WERI-Rb-1 (cell line): ENCODE measurements at regions not wholly inside any gene's neighbourhood (a gene's known extent, or its start where the extent isn't known, plus 50 kb on each side); places are given as distances from the start of the nearest gene placed in this dataset.

Source experiments
- DNase-seq: peaks from one replicate; pipeline ENCODE4 v3.0.0-alpha.2; 2020
- H3K27ac ChIP-seq: fragments of 250-450 bp; sonication (Bioruptor Pico); 2 replicates; pipeline ENCODE4 v1.5.1; 2020; ENCODE audit warnings: mild to moderate bottlenecking, moderate library complexity
- H3K27me3 ChIP-seq: fragments of 250-450 bp; sonication (Bioruptor Pico); 2 replicates; pipeline ENCODE4 v1.5.1; 2021; ENCODE audit warnings: mild to moderate bottlenecking, low read depth, moderate library complexity; ENCODE audit not compliant: insufficient read depth, severe bottlenecking
- H3K36me3 ChIP-seq: fragments of 250-450 bp; sonication (Bioruptor Pico); 2 replicates; pipeline ENCODE4 v1.5.1; 2020; ENCODE audit warnings: mild to moderate bottlenecking, moderate library complexity
- H3K4me3 ChIP-seq: 2 replicates; pipeline ENCODE4 v1.5.1; 2011; ENCODE audit warnings: low read depth, mild to moderate bottlenecking, control low read depth, low read length
- H3K9me3 ChIP-seq: fragments of 250-450 bp; sonication (Bioruptor Pico); 2 replicates; pipeline ENCODE4 v1.5.1; 2021; ENCODE audit warnings: mild to moderate bottlenecking, moderate library complexity; ENCODE audit not compliant: severe bottlenecking
- TF ChIP-seq, protein P1 (sequence below): IDR thresholded peaks from 2 replicates; pipeline ENCODE4 v1.5.1; 2011; ENCODE audit warnings: low read depth, mild to moderate bottlenecking, control low read depth, inconsistent platforms, low read length

DNA sequence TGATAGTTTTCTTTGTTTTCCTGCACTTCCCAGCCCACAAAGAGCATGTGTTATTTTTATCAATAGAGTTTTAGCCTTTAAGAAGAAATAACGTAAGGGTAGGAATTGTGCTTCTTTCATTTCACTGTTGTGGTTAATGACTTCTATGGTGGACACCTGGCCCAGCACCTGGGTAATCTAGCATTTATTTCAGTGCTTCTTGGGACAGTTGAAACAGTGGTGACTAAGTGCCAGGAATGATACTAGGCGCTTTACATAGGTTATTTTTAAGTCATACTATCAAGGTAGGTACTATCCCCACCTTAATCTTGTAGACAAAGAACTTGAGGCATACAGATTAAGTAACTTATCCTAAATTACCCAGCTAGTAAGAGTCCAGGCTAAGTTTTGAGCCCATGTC, 243.8 kb downstream of the SOX2 start:
- H3K36me3 ChIP-seq: no peaks in the 10 kb centered on the region

DNA sequence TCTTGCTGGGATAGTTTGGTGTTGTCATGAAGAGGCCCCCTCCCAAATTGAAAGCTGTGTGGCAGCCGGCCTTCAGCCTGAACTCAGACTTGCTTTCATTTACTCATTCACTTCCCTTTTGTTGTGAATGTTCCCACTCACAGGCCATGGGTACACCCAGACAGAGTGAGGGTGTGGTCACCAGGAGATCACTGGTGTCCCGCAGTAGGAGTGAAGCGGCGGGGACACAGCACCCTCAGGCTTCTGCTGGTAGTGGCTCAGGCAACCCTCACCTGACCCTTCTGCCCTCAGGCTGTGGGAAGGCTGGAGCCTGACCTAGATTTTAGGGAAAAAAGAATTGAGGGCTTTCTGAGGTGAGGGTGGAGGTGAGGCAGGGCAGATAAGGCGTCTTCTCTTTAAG, 244.4 kb downstream of the SOX2 start:
- H3K27ac ChIP-seq: no peak overlapping the region
- H3K36me3 ChIP-seq: no peaks in the 10 kb centered on the region
- peaks cover 76% of the 10 kb centered on the region for H3K27me3 ChIP-seq
- TF ChIP-seq, protein P1, sequence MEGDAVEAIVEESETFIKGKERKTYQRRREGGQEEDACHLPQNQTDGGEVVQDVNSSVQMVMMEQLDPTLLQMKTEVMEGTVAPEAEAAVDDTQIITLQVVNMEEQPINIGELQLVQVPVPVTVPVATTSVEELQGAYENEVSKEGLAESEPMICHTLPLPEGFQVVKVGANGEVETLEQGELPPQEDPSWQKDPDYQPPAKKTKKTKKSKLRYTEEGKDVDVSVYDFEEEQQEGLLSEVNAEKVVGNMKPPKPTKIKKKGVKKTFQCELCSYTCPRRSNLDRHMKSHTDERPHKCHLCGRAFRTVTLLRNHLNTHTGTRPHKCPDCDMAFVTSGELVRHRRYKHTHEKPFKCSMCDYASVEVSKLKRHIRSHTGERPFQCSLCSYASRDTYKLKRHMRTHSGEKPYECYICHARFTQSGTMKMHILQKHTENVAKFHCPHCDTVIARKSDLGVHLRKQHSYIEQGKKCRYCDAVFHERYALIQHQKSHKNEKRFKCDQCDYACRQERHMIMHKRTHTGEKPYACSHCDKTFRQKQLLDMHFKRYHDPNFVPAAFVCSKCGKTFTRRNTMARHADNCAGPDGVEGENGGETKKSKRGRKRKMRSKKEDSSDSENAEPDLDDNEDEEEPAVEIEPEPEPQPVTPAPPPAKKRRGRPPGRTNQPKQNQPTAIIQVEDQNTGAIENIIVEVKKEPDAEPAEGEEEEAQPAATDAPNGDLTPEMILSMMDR: no peak
- no peak overlapping the region for H3K4me3 ChIP-seq
- no peaks in the 10 kb centered on the region for H3K9me3 ChIP-seq
- no peak for DNase-seq

More for the DNA sequence above, 243.8 kb downstream of the SOX2 start:
- Histone ChIP-seq H3K27ac (no peak overlapping the region), H3K27me3 (peaks cover 71% of the 10 kb centered on the region), H3K9me3 (no peaks in the 10 kb centered on the region), H3K4me3 (no peak overlapping the region)
- DNase-seq: no peak
- TF ChIP-seq, protein P1: no peak

DNA sequence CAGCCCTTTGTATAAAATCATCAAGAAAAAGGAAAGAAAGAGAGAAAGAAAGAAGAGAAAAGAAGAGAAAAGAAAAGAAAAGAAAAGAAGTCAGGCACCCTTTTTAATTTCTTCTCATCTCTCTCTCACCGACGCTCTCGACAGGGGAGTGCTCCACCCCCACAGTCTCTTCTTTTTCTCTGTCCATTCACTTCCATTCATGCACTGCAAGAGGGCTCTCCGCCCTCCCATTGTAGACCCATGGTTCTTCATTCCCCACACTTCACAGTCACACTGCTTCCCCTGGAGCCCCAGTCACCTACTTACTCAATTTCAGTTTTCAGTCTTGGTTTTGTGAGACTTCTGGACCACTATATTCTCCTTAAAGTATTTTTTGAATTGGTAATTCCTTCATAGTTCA, 254.7 kb downstream of the SOX2 start:
- Histone ChIP-seq H3K9me3 (no peaks in the 10 kb centered on the region), H3K27me3 (peaks cover 67% of the 10 kb centered on the region), H3K27ac (no peak overlapping the region), H3K4me3 (no peak overlapping the region), H3K36me3 (no peaks in the 10 kb centered on the region)
- DNase-seq: no peak
- TF ChIP-seq, protein P1: no peak

DNA sequence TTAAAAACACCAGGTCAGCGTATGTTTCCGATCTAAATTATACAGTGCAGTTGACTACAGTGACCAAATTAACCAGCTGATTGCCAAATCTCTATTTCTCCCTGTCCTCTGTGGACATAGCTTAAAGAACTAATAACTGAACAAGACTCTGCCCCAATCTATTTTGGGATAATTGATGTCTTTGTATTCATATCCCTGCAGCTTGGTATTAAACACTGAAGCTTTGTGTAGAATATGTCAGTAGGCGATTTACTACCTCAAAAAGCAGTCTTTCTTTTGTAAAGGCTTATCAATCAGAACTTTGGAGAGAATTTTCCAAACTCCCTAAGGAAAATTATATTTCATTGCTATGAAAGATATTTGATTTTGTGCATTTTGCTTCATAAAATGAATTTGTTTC, 258.2 kb downstream of the SOX2 start:
- Histone ChIP-seq H3K27ac (no peak overlapping the region), H3K9me3 (no peaks in the 10 kb centered on the region), H3K36me3 (no peaks in the 10 kb centered on the region), H3K4me3 (no peak overlapping the region), H3K27me3 (peaks cover 63% of the 10 kb centered on the region)
- TF ChIP-seq, protein P1: no peak
- DNase-seq: no peak

DNA sequence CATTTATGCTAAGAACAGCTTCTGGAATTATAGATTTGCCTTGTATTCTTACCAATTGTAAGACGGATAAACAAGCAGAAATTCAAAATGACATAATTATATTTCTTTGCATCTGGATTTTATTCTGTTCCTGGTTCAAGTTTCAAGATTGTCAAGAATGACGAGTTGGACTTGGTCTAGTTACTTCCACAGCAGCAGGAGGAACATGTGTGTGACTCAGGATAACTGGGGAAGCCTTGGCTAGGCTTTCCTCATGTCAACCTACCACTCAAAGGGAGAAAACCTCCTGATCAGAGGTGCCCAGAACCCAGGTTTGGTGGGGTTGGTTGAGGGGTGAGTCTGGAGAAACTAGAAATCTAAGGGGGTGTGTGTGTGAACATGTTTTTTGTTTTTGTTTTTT, 259.7 kb downstream of the SOX2 start:
- Histone ChIP-seq H3K27ac (no peak overlapping the region), H3K4me3 (no peak overlapping the region), H3K36me3 (no peaks in the 10 kb centered on the region), H3K27me3 (peaks cover 65% of the 10 kb centered on the region), H3K9me3 (no peaks in the 10 kb centered on the region)
- DNase-seq: no peak
- TF ChIP-seq, protein P1: no peak

DNA sequence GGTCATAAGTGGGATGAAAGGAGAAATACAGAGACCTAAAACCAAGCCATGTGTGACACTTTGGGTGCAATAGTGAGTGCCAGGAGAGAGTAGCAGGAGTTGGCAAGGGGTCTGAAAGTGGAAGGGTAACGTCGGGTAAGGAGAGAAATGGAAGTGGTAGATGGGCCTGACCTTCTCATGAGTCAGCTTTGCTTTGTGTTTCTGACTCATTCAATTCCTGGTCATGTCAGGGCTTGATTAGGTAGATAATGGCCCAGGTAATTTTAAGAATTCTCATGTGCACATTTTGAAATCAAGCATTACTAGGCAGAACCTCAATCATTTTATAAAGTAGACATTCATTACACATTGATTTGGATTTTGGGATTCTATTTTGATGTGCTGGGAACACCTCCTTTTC, 262.5 kb downstream of the SOX2 start:
- Histone ChIP-seq H3K4me3 (no peak overlapping the region), H3K27me3 (peaks cover 60% of the 10 kb centered on the region), H3K36me3 (no peaks in the 10 kb centered on the region), H3K27ac (no peak overlapping the region), H3K9me3 (no peaks in the 10 kb centered on the region)
- TF ChIP-seq, protein P1: no peak
- DNase-seq: no peak
